CD14-positive monocyte (primary cell): ENCODE measurements at regions not wholly inside any gene's neighbourhood (a gene's known extent, or its start where the extent isn't known, plus 50 kb on each side); places are given as distances from the start of the nearest gene placed in this dataset.

Experiments
- DNase-seq, 3 donors: peaks; one replicate each; pipeline ENCODE4 v3.0.0-alpha.2; 2011 to 2022
- H2AFZ ChIP-seq: 2 replicates; pipeline ENCODE4 v1.6.0; 2012; ENCODE audit warnings: mild to moderate bottlenecking, low read depth, low read length, inconsistent platforms; ENCODE audit not compliant: insufficient read depth, poor library complexity, severe bottlenecking
- H3K27ac ChIP-seq, 2 donors: 1 replicate in 1 of 2; 2 replicates in 1 of 2; pipeline ENCODE4 v1.5.1; 2012 to 2013; ENCODE audit warnings: low read length in 2 of 2, control low read depth in 1 of 2, inconsistent platforms in 1 of 2, low read depth in 1 of 2, mild to moderate bottlenecking in 1 of 2
- H3K27me3 ChIP-seq, 2 donors: one replicate each; pipeline versions ENCODE4 v1.6.0 to v1.6.1; 2011 to 2013; ENCODE audit warnings: low read length in 2 of 2; ENCODE audit not compliant: control insufficient read depth in 2 of 2, insufficient read depth in 2 of 2
- H3K36me3 ChIP-seq, 2 donors: replicated peaks in 1 of 2; 1 replicate in 1 of 2; 2 replicates in 1 of 2; pipeline versions ENCODE4 v1.5.1 to v1.6.1; 2012 to 2013; ENCODE audit warnings: low read length in 2 of 2, control low read depth in 1 of 2, inconsistent platforms in 1 of 2, mild to moderate bottlenecking in 1 of 2; ENCODE audit not compliant: insufficient read depth in 2 of 2, control insufficient read depth in 1 of 2
- H3K4me1 ChIP-seq, 2 donors: 1 replicate in 1 of 2; 2 replicates in 1 of 2; pipeline versions ENCODE4 v1.5.1 to v1.6.1; 2012 to 2013; ENCODE audit warnings: low read length in 2 of 2, control low read depth in 1 of 2, inconsistent platforms in 1 of 2, mild to moderate bottlenecking in 1 of 2, moderate library complexity in 1 of 2; ENCODE audit not compliant: insufficient read depth in 2 of 2, control insufficient read depth in 1 of 2
- H3K4me2 ChIP-seq: replicated peaks from 2 replicates; pipeline ENCODE3; 2012; ENCODE audit warnings: low read length, moderate library complexity, mild to moderate bottlenecking; ENCODE audit not compliant: poor library complexity, severe bottlenecking; ENCODE audit errors: extremely low read depth
- H3K4me3 ChIP-seq, 3 experiments: fragments of 200-600 bp in 1 of 3; sonication (generic) in 1 of 3; replicated peaks in 1 of 3; 1 replicate in 2 of 3; 2 replicates in 1 of 3; pipeline ENCODE4 v1.5.1; 2011 to 2013; ENCODE audit warnings: low read length in 3 of 3, mild to moderate bottlenecking in 3 of 3, control low read depth in 2 of 3, low read depth in 2 of 3, inconsistent platforms in 1 of 3, moderate library complexity in 1 of 3
- H3K79me2 ChIP-seq: 2 replicates; pipeline ENCODE4 v1.6.0; 2012; ENCODE audit warnings: mild to moderate bottlenecking, control low read depth, inconsistent platforms, low read length, moderate library complexity; ENCODE audit not compliant: insufficient read depth
- H3K9ac ChIP-seq: 2 replicates; pipeline ENCODE4 v1.6.0; 2017; ENCODE audit warnings: low read length, mild to moderate bottlenecking; ENCODE audit not compliant: insufficient read depth, poor library complexity, severe bottlenecking
- H3K9me3 ChIP-seq, 2 donors: replicated peaks in 1 of 2; 1 replicate in 1 of 2; 2 replicates in 1 of 2; pipeline versions ENCODE4 v1.5.1 to v1.6.1; 2012 to 2013; ENCODE audit warnings: low read length in 2 of 2, control low read depth in 1 of 2; ENCODE audit not compliant: control insufficient read depth in 1 of 2, insufficient read depth in 1 of 2
- H4K20me1 ChIP-seq: 2 replicates; pipeline ENCODE4 v1.6.0; 2012; ENCODE audit warnings: mild to moderate bottlenecking, low read length, control low read depth, moderate library complexity; ENCODE audit not compliant: insufficient read depth
- H3K27ac Mint-ChIP-seq, 7 donors: one replicate each; pipeline ENCODE4 v1.8.0; 2020; ENCODE audit warnings: mild to moderate bottlenecking in 7 of 7, mixed read lengths in 7 of 7, moderate library complexity in 6 of 7, inconsistent platforms in 2 of 7
- H3K27me3 Mint-ChIP-seq, 3 donors: one replicate each; pipeline ENCODE4 v1.8.0; 2021 to 2022; ENCODE audit warnings: low read depth in 3 of 3, mild to moderate bottlenecking in 3 of 3, mixed read lengths in 3 of 3, moderate library complexity in 3 of 3, inconsistent platforms in 1 of 3
- H3K36me3 Mint-ChIP-seq, 2 donors: one replicate each; pipeline ENCODE4 v1.8.0; 2020; ENCODE audit warnings: mixed read lengths in 2 of 2, inconsistent platforms in 1 of 2, mild to moderate bottlenecking in 1 of 2
- H3K4me1 Mint-ChIP-seq: one replicate; pipeline ENCODE4 v1.8.0; 2020; ENCODE audit warnings: mild to moderate bottlenecking, mixed read lengths
- H3K4me3 Mint-ChIP-seq, 2 donors: one replicate each; pipeline ENCODE4 v1.8.0; 2020; ENCODE audit warnings: mild to moderate bottlenecking in 2 of 2, mixed read lengths in 2 of 2, moderate library complexity in 1 of 2
- H3K9me3 Mint-ChIP-seq, 7 donors: one replicate each; pipeline ENCODE4 v1.8.0; 2020 to 2022; ENCODE audit warnings: mixed read lengths in 7 of 7, mild to moderate bottlenecking in 6 of 7, moderate library complexity in 6 of 7, inconsistent platforms in 2 of 7
- WGBS: methylation state at CpG from one replicate; pipeline ENCODE4 v1.1.5; 2013; ENCODE audit warnings: missing lambda C conversion rate; ENCODE audit not compliant: insufficient coverage; 5-methylcytosine and 5-hydroxymethylcytosine counted together
- intact Hi-C, 2 donors: fragments of 100-400 bp; cut with micrococcal nuclease; formaldehyde crosslinking; loops; one replicate each; pipeline versions ENCODE4 v1.15.0 to v1.15.1; 2023
- TF ChIP-seq, protein P1 (sequence below): fragments of 200-600 bp; IDR thresholded peaks from one replicate; pipeline ENCODE4 v1.8.0; 2022; ENCODE audit warnings: antibody characterized with exemption, mild to moderate bottlenecking

DNA sequence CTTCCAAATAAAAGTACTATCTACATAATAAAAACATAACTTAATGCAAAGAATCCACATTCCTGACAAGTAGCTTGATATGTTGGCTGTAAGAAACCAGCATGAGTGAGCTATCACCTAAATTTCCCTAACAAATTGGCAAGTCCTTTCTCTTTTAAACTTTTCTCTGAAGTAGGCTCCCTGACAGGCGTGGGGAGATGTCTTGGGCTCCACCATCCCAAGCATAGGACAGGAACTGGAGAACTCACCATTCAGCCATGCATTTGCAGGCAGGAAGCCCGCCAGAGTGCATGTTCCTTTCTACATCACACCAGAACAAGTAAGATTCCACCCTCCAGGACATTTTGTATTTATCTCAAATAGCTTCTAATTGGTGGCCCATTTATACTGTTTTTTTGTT lies 921.9 kb upstream of the CELF4 start:
- whole genome bisulfite sequencing, result 73% methylated on average over 1 of the region's 2 CpGs
- Mint-ChIP-seq H3K9me3 (peaks cover 2 to 8% (median 3%) of the 10 kb centered on the region in 7 donors), H3K27me3 (peaks cover 0 to 1% (median 0%) of the 10 kb centered on the region in 3 donors), H3K4me3 (no peak overlapping the region), H3K36me3 (no peaks in the 10 kb centered on the region), H3K4me1 (no peaks in the 10 kb centered on the region), H3K27ac (no peak overlapping the region)
- H3K36me3 ChIP-seq, result no peaks in the 10 kb centered on the region
- H3K9me3 ChIP-seq, result no peaks in the 10 kb centered on the region
- H3K4me3 ChIP-seq, result no peak overlapping the region
- H2AFZ ChIP-seq, result no peak overlapping the region
- H3K4me2 ChIP-seq, result no peak overlapping the region
- intact Hi-C loops, result no loop called here
- H4K20me1 ChIP-seq, result no peaks in the 10 kb centered on the region
- H3K27me3 ChIP-seq, result no peaks in the 10 kb centered on the region
- no peak overlapping the region for H3K9ac ChIP-seq
- H3K4me1 ChIP-seq, result no peaks in the 10 kb centered on the region
- no peaks in the 10 kb centered on the region for H3K79me2 ChIP-seq
- no peak overlapping the region for H3K27ac ChIP-seq
- no peak for DNase-seq
- TF ChIP-seq, protein P1, sequence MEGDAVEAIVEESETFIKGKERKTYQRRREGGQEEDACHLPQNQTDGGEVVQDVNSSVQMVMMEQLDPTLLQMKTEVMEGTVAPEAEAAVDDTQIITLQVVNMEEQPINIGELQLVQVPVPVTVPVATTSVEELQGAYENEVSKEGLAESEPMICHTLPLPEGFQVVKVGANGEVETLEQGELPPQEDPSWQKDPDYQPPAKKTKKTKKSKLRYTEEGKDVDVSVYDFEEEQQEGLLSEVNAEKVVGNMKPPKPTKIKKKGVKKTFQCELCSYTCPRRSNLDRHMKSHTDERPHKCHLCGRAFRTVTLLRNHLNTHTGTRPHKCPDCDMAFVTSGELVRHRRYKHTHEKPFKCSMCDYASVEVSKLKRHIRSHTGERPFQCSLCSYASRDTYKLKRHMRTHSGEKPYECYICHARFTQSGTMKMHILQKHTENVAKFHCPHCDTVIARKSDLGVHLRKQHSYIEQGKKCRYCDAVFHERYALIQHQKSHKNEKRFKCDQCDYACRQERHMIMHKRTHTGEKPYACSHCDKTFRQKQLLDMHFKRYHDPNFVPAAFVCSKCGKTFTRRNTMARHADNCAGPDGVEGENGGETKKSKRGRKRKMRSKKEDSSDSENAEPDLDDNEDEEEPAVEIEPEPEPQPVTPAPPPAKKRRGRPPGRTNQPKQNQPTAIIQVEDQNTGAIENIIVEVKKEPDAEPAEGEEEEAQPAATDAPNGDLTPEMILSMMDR, result no peak

DNA sequence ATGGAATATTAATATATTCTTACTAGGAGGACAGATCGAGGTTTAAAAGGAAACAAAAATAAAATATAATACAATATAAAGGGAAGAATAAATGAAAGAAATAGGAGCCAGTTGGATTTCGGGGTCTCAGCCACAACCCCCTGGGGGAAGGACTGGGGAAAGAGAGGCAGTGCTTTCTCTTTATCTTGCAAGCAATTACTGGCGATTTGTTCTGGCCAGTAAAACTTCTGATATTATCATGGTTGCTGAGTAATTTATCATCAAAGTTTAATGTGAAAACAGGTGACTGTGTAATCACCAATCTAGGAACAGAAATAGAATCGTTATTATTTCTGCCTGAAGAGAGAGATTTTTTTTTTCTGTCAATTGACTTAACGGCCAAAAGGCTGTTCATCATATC lies 917.7 kb upstream of the CELF4 start:
- Mint-ChIP-seq H3K27me3 (no peaks in the 10 kb centered on the region), H3K27ac (no peak overlapping the region), H3K4me1 (no peaks in the 10 kb centered on the region), H3K36me3 (no peaks in the 10 kb centered on the region), H3K9me3 (peaks cover 0 to 8% (median 3%) of the 10 kb centered on the region in 7 donors), H3K4me3 (no peak overlapping the region)
- Histone ChIP-seq H4K20me1 (no peaks in the 10 kb centered on the region), H3K27ac (no peak overlapping the region), H3K79me2 (no peaks in the 10 kb centered on the region), H3K27me3 (no peaks in the 10 kb centered on the region), H3K4me2 (no peak overlapping the region), H3K9me3 (peaks cover 2 to 6% of the 10 kb centered on the region in 2 donors), H3K36me3 (no peaks in the 10 kb centered on the region), H2AFZ (no peak overlapping the region), H3K9ac (no peak overlapping the region), H3K4me1 (no peaks in the 10 kb centered on the region), H3K4me3 (no peak overlapping the region)
- intact Hi-C loops, result no loop called here
- DNase-seq, result no peak
- no CpG with 5 or more reads among the region's 5 CpGs for WGBS
- TF ChIP-seq, protein P1, result no peak
